ENCODE measurements at regions not wholly inside any gene's neighbourhood (a gene's known extent, or its start where the extent isn't known, plus 50 kb on each side); places are given as distances from the start of the nearest gene placed in this dataset.

DNA sequence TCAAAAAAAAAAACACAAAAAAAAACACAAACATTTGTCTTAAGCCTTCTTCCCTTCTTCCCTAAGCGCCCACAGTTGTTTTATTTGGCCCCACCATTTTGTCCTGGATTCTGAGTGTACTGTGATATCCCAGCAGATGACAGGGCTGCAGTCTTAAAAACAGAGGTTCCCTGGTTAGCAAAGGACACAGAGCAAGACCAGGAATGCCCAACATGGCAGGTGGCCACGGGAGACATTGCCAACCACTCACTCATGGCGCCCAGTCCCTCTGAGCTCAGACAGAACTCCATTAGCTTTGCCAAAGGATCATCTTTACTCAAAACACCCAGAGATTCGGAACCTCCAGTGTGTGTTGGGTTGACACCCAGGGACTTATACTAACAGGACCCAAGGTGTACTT is 249.3 kb downstream of the MRTFB start:
- Histone ChIP-seq H3K9me3 (replicated peaks in 1 of 11) (peaks cover 0 to 17% (median 0%) of the 10 kb centered on the region in 11 experiments; a peak in 3 of 22 replicates), H3K36me3 (0 out of 22 replicates have a peak, but pooled peaks cover 0 to 5% (median 0%) of the 10 kb centered on the region in 11 experiments), H3K4me1 (peaks cover 0 to 24% (median 12%) of the 10 kb centered on the region in 10 experiments; a peak in 14 of 20 replicates), H3K4me3 (no peak overlapping the region), H3K27ac (no peak overlapping the region), H3K27me3 (no peaks in the 10 kb centered on the region), H3K9ac (no peak overlapping the region), H3K4me2 (no peak overlapping the region), H4K20me1 (no peaks in the 10 kb centered on the region; a peak in 1 of 22 replicates)
- TF ChIP-seq Cebpa-rat (IDR thresholded peaks at IDR 0.05): no peak
